GM23338 (cell line): ENCODE measurements at regions not wholly inside any gene's neighbourhood (a gene's known extent, or its start where the extent isn't known, plus 50 kb on each side); places are given as distances from the start of the nearest gene placed in this dataset.
A peak's percentile ranks its signal among the peaks of the same experiment; 100 is the strongest.

Source experiments
- ATAC-seq: fragments of 200-7000 bp; cut with Tn5 transposase; 3 replicates; pipeline ENCODE4 v1.9.1; 2020
- DNase-seq: peaks from one replicate; pipeline ENCODE4 v3.0.0-alpha.2; 2015; ENCODE audit warnings: low spot score
- H2AFZ ChIP-seq: fragments of 200-600 bp; sonication (generic); 2 replicates; pipeline ENCODE4 v1.8.0; 2016; ENCODE audit warnings: antibody characterized with exemption, mild to moderate bottlenecking, moderate library complexity
- H3F3A ChIP-seq: fragments of 200-600 bp; sonication (generic); replicated peaks from 2 replicates; pipeline ENCODE4 v1.8.0; 2017; ENCODE audit warnings: antibody characterized with exemption, mixed run types, low read depth
- H3K27ac ChIP-seq: fragments of 200-600 bp; sonication (generic); 2 replicates; pipeline ENCODE4 v1.6.1; 2016; ENCODE audit warnings: low read depth
- H3K27me3 ChIP-seq: fragments of 200-600 bp; sonication (generic); 2 replicates; pipeline ENCODE4 v1.8.0; 2016; ENCODE audit warnings: mild to moderate bottlenecking, mixed run types, moderate library complexity; ENCODE audit not compliant: insufficient read depth
- H3K36me3 ChIP-seq: fragments of 200-600 bp; sonication (generic); 2 replicates; pipeline ENCODE4 v1.8.0; 2016; ENCODE audit warnings: mild to moderate bottlenecking; ENCODE audit not compliant: insufficient read depth
- H3K4me1 ChIP-seq: fragments of 200-600 bp; sonication (generic); 2 replicates; pipeline ENCODE4 v1.8.0; 2016; ENCODE audit warnings: mild to moderate bottlenecking, moderate library complexity; ENCODE audit not compliant: insufficient read depth
- H3K4me2 ChIP-seq: fragments of 200-600 bp; sonication (generic); 2 replicates; pipeline ENCODE4 v1.7.1; 2017; ENCODE audit warnings: mixed run types
- H3K4me3 ChIP-seq: fragments of 200-600 bp; sonication (generic); 2 replicates; pipeline ENCODE4 v1.6.1; 2016; ENCODE audit warnings: mixed run types
- H3K79me2 ChIP-seq: fragments of 200-600 bp; sonication (generic); replicated peaks from 2 replicates; pipeline ENCODE4 v1.8.0; 2017; ENCODE audit warnings: mild to moderate bottlenecking; ENCODE audit not compliant: insufficient read depth
- H3K9me2 ChIP-seq: fragments of 200-600 bp; sonication (generic); 2 replicates; pipeline ENCODE4 v1.8.0; 2017; ENCODE audit not compliant: insufficient read depth
- H4K20me1 ChIP-seq: fragments of 200-600 bp; sonication (generic); replicated peaks from 2 replicates; pipeline ENCODE4 v1.8.0; 2017; ENCODE audit warnings: mild to moderate bottlenecking; ENCODE audit not compliant: insufficient read depth
- H3K27ac Mint-ChIP-seq: 2 replicates; pipeline ENCODE4 v1.8.0; 2020; ENCODE audit warnings: inconsistent platforms, mild to moderate bottlenecking, moderate library complexity, mixed read lengths
- H3K27me3 Mint-ChIP-seq: 3 replicates; pipeline ENCODE4 v1.8.0; 2022; ENCODE audit warnings: low read depth, mild to moderate bottlenecking, moderate library complexity, mixed read lengths, inconsistent platforms; ENCODE audit not compliant: insufficient read depth, poor library complexity
- H3K36me3 Mint-ChIP-seq: 3 replicates; pipeline ENCODE4 v1.8.0; 2021; ENCODE audit warnings: low read depth, mild to moderate bottlenecking, inconsistent platforms, moderate library complexity, mixed read lengths
- H3K4me1 Mint-ChIP-seq: 3 replicates; pipeline ENCODE4 v1.8.0; 2020; ENCODE audit warnings: mild to moderate bottlenecking, inconsistent platforms, mixed read lengths
- H3K4me3 Mint-ChIP-seq: 3 replicates; pipeline ENCODE4 v1.8.0; 2021; ENCODE audit warnings: moderate library complexity, mild to moderate bottlenecking, inconsistent platforms, mixed read lengths
- H3K9me3 Mint-ChIP-seq: 3 replicates; pipeline ENCODE4 v1.8.0; 2020; ENCODE audit warnings: moderate library complexity, mild to moderate bottlenecking, inconsistent platforms, mixed read lengths
- CREB1 ChIP-seq: fragments of 250-450 bp; sonication (Bioruptor Pico); IDR thresholded peaks from 2 replicates; pipeline ENCODE4 v1.5.0; 2020; ENCODE audit warnings: low read depth, mild to moderate bottlenecking, moderate library complexity
- CTCF ChIP-seq, 2 experiments: fragments of 200-600 bp in 1 of 2; sonication (generic) in 1 of 2; conservative IDR thresholded peaks; 2 replicates each; pipeline versions ENCODE4 v1.5.1 to v1.6.1; 2016 to 2017; ENCODE audit warnings: antibody characterized with exemption in 2 of 2, low read depth in 2 of 2, mild to moderate bottlenecking in 2 of 2, moderate library complexity in 1 of 2
- ETS1 ChIP-seq: IDR thresholded peaks from 2 replicates; pipeline ENCODE4 v1.6.1; 2016; ENCODE audit warnings: antibody characterized with exemption
- EZH2 ChIP-seq: fragments of 200-600 bp; sonication (generic); IDR thresholded peaks from one replicate; pipeline ENCODE4 v1.8.0; 2017; ENCODE audit warnings: antibody characterized with exemption, mild to moderate bottlenecking, low read depth; ENCODE audit not compliant: unreplicated experiment
- EZH2phosphoT487 ChIP-seq: fragments of 200-600 bp; sonication (generic); IDR thresholded peaks from one replicate; pipeline ENCODE4 v1.8.1; 2018; ENCODE audit warnings: antibody characterized with exemption; ENCODE audit not compliant: unreplicated experiment
- JUNB ChIP-seq: IDR thresholded peaks from one replicate; pipeline ENCODE4 v1.6.1; 2016; ENCODE audit warnings: antibody characterized with exemption; ENCODE audit not compliant: unreplicated experiment
- NANOG ChIP-seq: IDR thresholded peaks from 2 replicates; pipeline ENCODE4 v1.6.1; 2016; ENCODE audit warnings: antibody characterized with exemption, borderline replicate concordance
- POLR2AphosphoS5 ChIP-seq: IDR thresholded peaks from 2 replicates; pipeline ENCODE4 v1.6.1; 2016; ENCODE audit warnings: antibody characterized with exemption, low read depth
- REST ChIP-seq: IDR thresholded peaks from one replicate; pipeline ENCODE4 v1.6.1; 2018; ENCODE audit warnings: antibody characterized with exemption; ENCODE audit not compliant: unreplicated experiment
- STAT1 ChIP-seq: IDR thresholded peaks from one replicate; pipeline ENCODE4 v1.6.1; 2016; ENCODE audit warnings: antibody characterized with exemption; ENCODE audit not compliant: unreplicated experiment
- ZNF114 ChIP-seq: fragments of 250-450 bp; sonication (Bioruptor Pico); IDR thresholded peaks from 2 replicates; pipeline ENCODE4 v1.5.0; 2020; ENCODE audit warnings: mild to moderate bottlenecking, moderate library complexity
- ZNF331 ChIP-seq: fragments of 250-450 bp; sonication (Bioruptor Pico); IDR thresholded peaks from 2 replicates; pipeline ENCODE4 v1.5.0; 2020; ENCODE audit warnings: low read depth, mild to moderate bottlenecking, moderate library complexity
- ZNF462 ChIP-seq: fragments of 250-450 bp; sonication (Bioruptor Pico); IDR thresholded peaks from 2 replicates; pipeline ENCODE4 v1.5.0; 2020; ENCODE audit warnings: mild to moderate bottlenecking, moderate library complexity

GRCh38 chr11:31884080-31884479, 73.0 kb upstream of the PAX6 start:
- H3K36me3 ChIP-seq, result no peaks in the 10 kb centered on the region
- Mint-ChIP-seq H3K27me3 (peaks cover 11% of the 10 kb centered on the region), H3K36me3 (no peaks in the 10 kb centered on the region), H3K4me3 (no peak overlapping the region), H3K9me3 (no peaks in the 10 kb centered on the region), H3K27ac (no peak overlapping the region), H3K4me1 (peaks cover 48% of the 10 kb centered on the region)
- H2AFZ ChIP-seq, result peak overlapping the region; percentile 43; the same call in 1 of the 2 replicates
- ATAC-seq (no peak), DNase-seq (no peak)
- H3K4me3 ChIP-seq, result no peak overlapping the region
- H3K27ac ChIP-seq, result no peak overlapping the region
- H3F3A ChIP-seq, result no peaks in the 10 kb centered on the region
- no peaks in the 10 kb centered on the region for H4K20me1 ChIP-seq
- no peaks in the 10 kb centered on the region for H3K79me2 ChIP-seq
- no peak for TF ChIP-seq CREB1
- TF ChIP-seq EZH2, result no peak
- no peak for TF ChIP-seq JUNB
- TF ChIP-seq ZNF462 (CRISPR knock-in tag), result no peak
- TF ChIP-seq REST, result no peak
- TF ChIP-seq ZNF331, result no peak
- no peak for TF ChIP-seq CTCF (conservative IDR thresholded peaks at IDR 0.05; ENCODE audit: low read depth in 2 of 2)
- no peak for TF ChIP-seq POLR2AphosphoS5
- no peak for TF ChIP-seq ZNF114 (CRISPR knock-in tag)
- TF ChIP-seq NANOG, result no peak
- TF ChIP-seq EZH2phosphoT487, result no peak
- no peak for TF ChIP-seq ETS1
- TF ChIP-seq STAT1, result no peak
- H3K27me3 ChIP-seq, result peaks cover 3% of the 10 kb centered on the region; the same call in 1 of the 2 replicates
- H3K4me2 ChIP-seq, result no peak overlapping the region
- peaks cover 33% of the 10 kb centered on the region for H3K4me1 ChIP-seq
- peaks cover 5% of the 10 kb centered on the region; the same call in 1 of the 2 replicates for H3K9me2 ChIP-seq
